ENCODE measurements at regions not wholly inside any gene's neighbourhood (a gene's known extent, or its start where the extent isn't known, plus 50 kb on each side); places are given as distances from the start of the nearest gene placed in this dataset.

- in situ Hi-C loops (cut with HindIII; ENCODE audit: low pct_unique_long_range_greater_than_20kb, low sequenced_read_pairs): no loop called here
- no peak for TF ChIP-seq JUND (IDR thresholded peaks at IDR 0.05; ENCODE audit: low read depth)
Measured at GRCh38 chr2:222782201-222782730, 78.6 kb upstream of the ACSL3 start.

GRCh38 chr2:222783592-222783991 lies 77.2 kb upstream of the ACSL3 start:
- no peak for TF ChIP-seq JUND (IDR thresholded peaks at IDR 0.05; ENCODE audit: low read depth)
- no peak for DNase-seq (ENCODE audit: low read depth in 1 of 2, low spot score in 1 of 2)

More at GRCh38 chr2:222782201-222782730, 78.6 kb upstream of the ACSL3 start:
- no peak for DNase-seq (ENCODE audit: low read depth in 1 of 2, low spot score in 1 of 2)

GRCh38 chr2:222790932-222791331 lies 69.9 kb upstream of the ACSL3 start:
- DNase-seq (ENCODE audit: low read depth in 1 of 2, low spot score in 1 of 2): no peak
- in situ Hi-C loops (cut with HindIII; ENCODE audit: low pct_unique_long_range_greater_than_20kb, low sequenced_read_pairs): no loop called here
- no peak for TF ChIP-seq JUND (IDR thresholded peaks at IDR 0.05; ENCODE audit: low read depth)

More at GRCh38 chr2:222783592-222783991, 77.2 kb upstream of the ACSL3 start:
- in situ Hi-C loops (cut with HindIII; ENCODE audit: low pct_unique_long_range_greater_than_20kb, low sequenced_read_pairs): no loop called here

- in situ Hi-C loops (cut with HindIII; ENCODE audit: low pct_unique_long_range_greater_than_20kb, low sequenced_read_pairs): no loop called here
- TF ChIP-seq JUND (IDR thresholded peaks at IDR 0.05; ENCODE audit: low read depth): no peak
- DNase-seq (ENCODE audit: low read depth in 1 of 2, low spot score in 1 of 2): no peak
Measured at GRCh38 chr2:222792001-222792611, 68.7 kb upstream of the ACSL3 start.

- TF ChIP-seq JUND (IDR thresholded peaks at IDR 0.05; ENCODE audit: low read depth): no peak
- no peak for DNase-seq (ENCODE audit: low read depth in 1 of 2, low spot score in 1 of 2)
- in situ Hi-C loops (cut with HindIII; ENCODE audit: low pct_unique_long_range_greater_than_20kb, low sequenced_read_pairs): no loop called here
Measured at GRCh38 chr2:222794585-222795449, 66.0 kb upstream of the ACSL3 start.

GRCh38 chr2:222795450-222796357 lies 65.1 kb upstream of the ACSL3 start:
- no peak for TF ChIP-seq JUND (IDR thresholded peaks at IDR 0.05; ENCODE audit: low read depth)
- DNase-seq (ENCODE audit: low read depth in 1 of 2, low spot score in 1 of 2): peak in 1 of 2 experiments; percentile 41
- in situ Hi-C loops (cut with HindIII; ENCODE audit: low pct_unique_long_range_greater_than_20kb, low sequenced_read_pairs): no loop called here

GRCh38 chr2:222796413-222797103 lies 64.3 kb upstream of the ACSL3 start:
- in situ Hi-C loops (cut with HindIII; ENCODE audit: low pct_unique_long_range_greater_than_20kb, low sequenced_read_pairs): no loop called here

GRCh38 chr2:222797261-222797660 lies 63.6 kb upstream of the ACSL3 start:
- TF ChIP-seq JUND (IDR thresholded peaks at IDR 0.05; ENCODE audit: low read depth): no peak
- in situ Hi-C loops (cut with HindIII; ENCODE audit: low pct_unique_long_range_greater_than_20kb, low sequenced_read_pairs): no loop called here
- DNase-seq (ENCODE audit: low read depth in 1 of 2, low spot score in 1 of 2): no peak

More at GRCh38 chr2:222796413-222797103, 64.3 kb upstream of the ACSL3 start:
- DNase-seq (ENCODE audit: low read depth in 1 of 2, low spot score in 1 of 2): peak in 1 of 2 experiments; percentile 65
- no peak for TF ChIP-seq JUND (IDR thresholded peaks at IDR 0.05; ENCODE audit: low read depth)

GRCh38 chr2:222797871-222798270 lies 63.0 kb upstream of the ACSL3 start:
- DNase-seq (ENCODE audit: low read depth in 1 of 2, low spot score in 1 of 2): no peak
- TF ChIP-seq JUND (IDR thresholded peaks at IDR 0.05; ENCODE audit: low read depth): no peak
- in situ Hi-C loops (cut with HindIII; ENCODE audit: low pct_unique_long_range_greater_than_20kb, low sequenced_read_pairs): no loop called here

GRCh38 chr2:222798528-222798927 lies 62.3 kb upstream of the ACSL3 start:
- in situ Hi-C loops (cut with HindIII; ENCODE audit: low pct_unique_long_range_greater_than_20kb, low sequenced_read_pairs): no loop called here
- no peak for DNase-seq (ENCODE audit: low read depth in 1 of 2, low spot score in 1 of 2)
- no peak for TF ChIP-seq JUND (IDR thresholded peaks at IDR 0.05; ENCODE audit: low read depth)

- in situ Hi-C loops (cut with HindIII; ENCODE audit: low pct_unique_long_range_greater_than_20kb, low sequenced_read_pairs): no loop called here
- TF ChIP-seq JUND (IDR thresholded peaks at IDR 0.05; ENCODE audit: low read depth): peak; percentile 18; the same call in 1 of the 2 replicates
- DNase-seq (ENCODE audit: low read depth in 1 of 2, low spot score in 1 of 2): peak in 1 of 2 experiments; percentile 47
Measured at GRCh38 chr2:222799262-222799918, 61.4 kb upstream of the ACSL3 start.

Measured in T47D (cell line).